ENCODE measurements at regions not wholly inside any gene's neighbourhood (a gene's known extent, or its start where the extent isn't known, plus 50 kb on each side); places are given as distances from the start of the nearest gene placed in this dataset.

- H3K27me3 ChIP-seq, result no peaks in the 10 kb centered on the region
- H3K4me1 ChIP-seq, result no peaks in the 10 kb centered on the region
- 69 to 81% methylated on average over 6 of the region's 6 CpGs for WGBS, 2 donors
- TF ChIP-seq EP300 (IDR thresholded peaks at IDR 0.05), result no peak
- TF ChIP-seq POLR2A (IDR thresholded peaks at IDR 0.05), result no peak
- TF ChIP-seq, protein P1, sequence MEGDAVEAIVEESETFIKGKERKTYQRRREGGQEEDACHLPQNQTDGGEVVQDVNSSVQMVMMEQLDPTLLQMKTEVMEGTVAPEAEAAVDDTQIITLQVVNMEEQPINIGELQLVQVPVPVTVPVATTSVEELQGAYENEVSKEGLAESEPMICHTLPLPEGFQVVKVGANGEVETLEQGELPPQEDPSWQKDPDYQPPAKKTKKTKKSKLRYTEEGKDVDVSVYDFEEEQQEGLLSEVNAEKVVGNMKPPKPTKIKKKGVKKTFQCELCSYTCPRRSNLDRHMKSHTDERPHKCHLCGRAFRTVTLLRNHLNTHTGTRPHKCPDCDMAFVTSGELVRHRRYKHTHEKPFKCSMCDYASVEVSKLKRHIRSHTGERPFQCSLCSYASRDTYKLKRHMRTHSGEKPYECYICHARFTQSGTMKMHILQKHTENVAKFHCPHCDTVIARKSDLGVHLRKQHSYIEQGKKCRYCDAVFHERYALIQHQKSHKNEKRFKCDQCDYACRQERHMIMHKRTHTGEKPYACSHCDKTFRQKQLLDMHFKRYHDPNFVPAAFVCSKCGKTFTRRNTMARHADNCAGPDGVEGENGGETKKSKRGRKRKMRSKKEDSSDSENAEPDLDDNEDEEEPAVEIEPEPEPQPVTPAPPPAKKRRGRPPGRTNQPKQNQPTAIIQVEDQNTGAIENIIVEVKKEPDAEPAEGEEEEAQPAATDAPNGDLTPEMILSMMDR (IDR thresholded peaks at IDR 0.05), result no peak
- H3K4me3 ChIP-seq, result no peak overlapping the region
- no peaks in the 10 kb centered on the region for H3K36me3 ChIP-seq
- no peak overlapping the region for H3K27ac ChIP-seq
- H3K9me3 ChIP-seq, result no peaks in the 10 kb centered on the region
- DNase-seq (ENCODE audit: low spot score in 2 of 2), result no peak
Observed at GRCh38 chr1:177490036-177490639, 319.4 kb downstream of the BRINP2 start.

- Histone ChIP-seq H3K9me3 (no peaks in the 10 kb centered on the region), H3K27me3 (no peaks in the 10 kb centered on the region), H3K4me1 (no peaks in the 10 kb centered on the region), H3K27ac (no peak overlapping the region), H3K36me3 (no peaks in the 10 kb centered on the region), H3K4me3 (no peak overlapping the region)
- DNase-seq (ENCODE audit: low spot score in 2 of 2), result no peak
- TF ChIP-seq, protein P1 (IDR thresholded peaks at IDR 0.05), result no peak
- TF ChIP-seq EP300 (IDR thresholded peaks at IDR 0.05), result no peak
- no peak for TF ChIP-seq POLR2A (IDR thresholded peaks at IDR 0.05)
- WGBS, 2 donors, result 61 to 68% methylated on average over 2 of the region's 2 CpGs
Observed at GRCh38 chr1:177488722-177489121, 318.0 kb downstream of the BRINP2 start.

- WGBS, 2 donors, result 15 to 52% methylated on average over 1 of the region's 1 CpG
- no peaks in the 10 kb centered on the region for H3K4me1 ChIP-seq
- H3K27me3 ChIP-seq, result no peaks in the 10 kb centered on the region
- H3K9me3 ChIP-seq, result no peaks in the 10 kb centered on the region
- no peaks in the 10 kb centered on the region for H3K36me3 ChIP-seq
- TF ChIP-seq EP300 (IDR thresholded peaks at IDR 0.05) (no peak), POLR2A (IDR thresholded peaks at IDR 0.05) (no peak)
- TF ChIP-seq, protein P1 (IDR thresholded peaks at IDR 0.05), result no peak
- H3K27ac ChIP-seq, result no peak overlapping the region
- H3K4me3 ChIP-seq, result no peak overlapping the region
- DNase-seq (ENCODE audit: low spot score in 2 of 2), result no peak
Observed at GRCh38 chr1:177487481-177487880, 316.7 kb downstream of the BRINP2 start.

GRCh38 chr1:177480741-177481305 is 310.1 kb downstream of the BRINP2 start:
- 89 to 93% methylated on average over 6 of the region's 6 CpGs for WGBS, 2 donors
- H3K36me3 ChIP-seq, result no peaks in the 10 kb centered on the region
- H3K9me3 ChIP-seq, result no peaks in the 10 kb centered on the region
- TF ChIP-seq, protein P1 (IDR thresholded peaks at IDR 0.05), result no peak
- TF ChIP-seq POLR2A (IDR thresholded peaks at IDR 0.05) (no peak), EP300 (IDR thresholded peaks at IDR 0.05) (no peak)
- H3K4me3 ChIP-seq, result no peak overlapping the region
- H3K27ac ChIP-seq, result no peak overlapping the region
- no peaks in the 10 kb centered on the region for H3K4me1 ChIP-seq
- DNase-seq (ENCODE audit: low spot score in 2 of 2), result no peak
- H3K27me3 ChIP-seq, result no peaks in the 10 kb centered on the region

DNA sequence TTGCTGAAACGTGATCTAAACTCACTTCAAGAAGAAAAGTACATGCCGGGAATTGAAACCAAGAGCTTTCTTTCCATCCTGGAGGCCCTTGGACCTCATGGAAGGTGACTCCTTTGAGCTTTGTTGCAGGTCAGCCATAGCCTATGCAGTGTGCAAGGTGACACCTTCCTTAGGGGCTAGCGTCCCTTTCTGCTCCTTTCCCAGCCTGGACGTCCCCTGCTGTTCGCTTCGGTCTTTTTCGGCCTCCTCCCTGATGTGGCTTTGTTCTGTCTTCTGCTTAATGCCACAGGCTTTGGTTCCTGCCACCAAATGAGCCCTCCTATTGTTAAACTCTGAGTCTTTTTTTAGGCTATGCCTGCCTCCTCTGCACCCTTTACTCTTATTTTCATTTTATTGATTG is 308.8 kb downstream of the BRINP2 start:
- Histone ChIP-seq H3K27me3 (no peaks in the 10 kb centered on the region), H3K9me3 (no peaks in the 10 kb centered on the region), H3K36me3 (no peaks in the 10 kb centered on the region), H3K4me3 (no peak overlapping the region), H3K27ac (no peak overlapping the region), H3K4me1 (no peaks in the 10 kb centered on the region)
- TF ChIP-seq, protein P1 (IDR thresholded peaks at IDR 0.05), result no peak
- TF ChIP-seq EP300 (IDR thresholded peaks at IDR 0.05) (no peak), POLR2A (IDR thresholded peaks at IDR 0.05) (no peak)
- WGBS, 2 donors, result 76 to 85% methylated on average over 7 of the region's 7 CpGs
- no peak for DNase-seq (ENCODE audit: low spot score in 2 of 2)

Measured in tibial nerve (tissue), 4 donors.